Nephron (organoid): ENCODE measurements at regions not wholly inside any gene's neighbourhood (a gene's known extent, or its start where the extent isn't known, plus 50 kb on each side); places are given as distances from the start of the nearest gene placed in this dataset.

Source experiments
- H3K27ac Mint-ChIP-seq, 3 experiments: 2 replicates each; pipeline ENCODE4 v1.8.0; 2020; ENCODE audit warnings: mixed read lengths in 3 of 3, mild to moderate bottlenecking in 2 of 3, moderate library complexity in 1 of 3
- H3K27me3 Mint-ChIP-seq: 2 replicates; pipeline ENCODE4 v1.8.0; 2021; ENCODE audit warnings: low read depth, mild to moderate bottlenecking, moderate library complexity, mixed read lengths
- H3K36me3 Mint-ChIP-seq: 2 replicates; pipeline ENCODE4 v1.8.0; 2020; ENCODE audit warnings: low read depth, mixed read lengths
- H3K4me1 Mint-ChIP-seq: 2 replicates; pipeline ENCODE4 v1.8.0; 2020; ENCODE audit warnings: mixed read lengths
- H3K4me3 Mint-ChIP-seq, 3 experiments: 2 replicates each; pipeline ENCODE4 v1.8.0; 2020; ENCODE audit warnings: mild to moderate bottlenecking in 3 of 3, mixed read lengths in 3 of 3, moderate library complexity in 2 of 3
- H3K9me3 Mint-ChIP-seq: 2 replicates; pipeline ENCODE4 v1.8.0; 2020; ENCODE audit warnings: mixed read lengths
- TF ChIP-seq, protein P1 (sequence below), 3 experiments: fragments of 200-600 bp; sonication (generic); IDR thresholded peaks; one replicate each; pipeline ENCODE4 v1.5.0; 2021; ENCODE audit warnings: antibody characterized with exemption in 3 of 3; ENCODE audit not compliant: unreplicated experiment in 3 of 3

- Mint-ChIP-seq H3K27me3 (peaks cover 84% of the 10 kb centered on the region), H3K27ac (no peak overlapping the region), H3K9me3 (no peaks in the 10 kb centered on the region), H3K4me3 (no peak overlapping the region), H3K4me1 (no peaks in the 10 kb centered on the region), H3K36me3 (no peaks in the 10 kb centered on the region)
- TF ChIP-seq, protein P1, sequence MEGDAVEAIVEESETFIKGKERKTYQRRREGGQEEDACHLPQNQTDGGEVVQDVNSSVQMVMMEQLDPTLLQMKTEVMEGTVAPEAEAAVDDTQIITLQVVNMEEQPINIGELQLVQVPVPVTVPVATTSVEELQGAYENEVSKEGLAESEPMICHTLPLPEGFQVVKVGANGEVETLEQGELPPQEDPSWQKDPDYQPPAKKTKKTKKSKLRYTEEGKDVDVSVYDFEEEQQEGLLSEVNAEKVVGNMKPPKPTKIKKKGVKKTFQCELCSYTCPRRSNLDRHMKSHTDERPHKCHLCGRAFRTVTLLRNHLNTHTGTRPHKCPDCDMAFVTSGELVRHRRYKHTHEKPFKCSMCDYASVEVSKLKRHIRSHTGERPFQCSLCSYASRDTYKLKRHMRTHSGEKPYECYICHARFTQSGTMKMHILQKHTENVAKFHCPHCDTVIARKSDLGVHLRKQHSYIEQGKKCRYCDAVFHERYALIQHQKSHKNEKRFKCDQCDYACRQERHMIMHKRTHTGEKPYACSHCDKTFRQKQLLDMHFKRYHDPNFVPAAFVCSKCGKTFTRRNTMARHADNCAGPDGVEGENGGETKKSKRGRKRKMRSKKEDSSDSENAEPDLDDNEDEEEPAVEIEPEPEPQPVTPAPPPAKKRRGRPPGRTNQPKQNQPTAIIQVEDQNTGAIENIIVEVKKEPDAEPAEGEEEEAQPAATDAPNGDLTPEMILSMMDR (IDR thresholded peaks at IDR 0.05; ENCODE audit: unreplicated experiment in 3 of 3) = no peak
Measured at GRCh38 chr17:34511931-34512330, 67.5 kb upstream of the TMEM132E start.

DNA sequence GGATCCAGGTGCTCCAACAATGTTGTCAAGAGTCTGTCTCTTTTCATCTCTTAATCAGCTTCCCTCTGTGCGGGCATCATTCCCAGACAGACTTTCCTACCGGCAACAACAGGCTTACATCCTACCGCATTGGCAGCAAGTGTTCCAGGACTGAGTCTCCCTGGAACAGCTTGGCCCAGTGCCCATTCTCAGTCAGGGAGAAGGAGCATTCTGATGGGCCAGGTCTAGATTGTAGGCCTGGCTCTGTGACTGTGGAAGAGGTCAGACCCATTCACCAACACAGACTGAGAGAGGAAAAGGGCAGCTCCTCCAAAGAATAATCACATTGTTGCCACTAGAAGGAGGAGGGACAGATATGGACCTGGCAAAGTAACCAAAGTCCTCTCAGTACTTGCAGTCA is 68.1 kb upstream of the TMEM132E start:
- H3K27me3 Mint-ChIP-seq = peaks cover 85% of the 10 kb centered on the region
- no peaks in the 10 kb centered on the region for H3K9me3 Mint-ChIP-seq
- TF ChIP-seq, protein P1 (IDR thresholded peaks at IDR 0.05; ENCODE audit: unreplicated experiment in 3 of 3) = no peak
- no peak overlapping the region for H3K27ac Mint-ChIP-seq
- no peaks in the 10 kb centered on the region for H3K4me1 Mint-ChIP-seq
- H3K36me3 Mint-ChIP-seq = no peaks in the 10 kb centered on the region
- H3K4me3 Mint-ChIP-seq = no peak overlapping the region

DNA sequence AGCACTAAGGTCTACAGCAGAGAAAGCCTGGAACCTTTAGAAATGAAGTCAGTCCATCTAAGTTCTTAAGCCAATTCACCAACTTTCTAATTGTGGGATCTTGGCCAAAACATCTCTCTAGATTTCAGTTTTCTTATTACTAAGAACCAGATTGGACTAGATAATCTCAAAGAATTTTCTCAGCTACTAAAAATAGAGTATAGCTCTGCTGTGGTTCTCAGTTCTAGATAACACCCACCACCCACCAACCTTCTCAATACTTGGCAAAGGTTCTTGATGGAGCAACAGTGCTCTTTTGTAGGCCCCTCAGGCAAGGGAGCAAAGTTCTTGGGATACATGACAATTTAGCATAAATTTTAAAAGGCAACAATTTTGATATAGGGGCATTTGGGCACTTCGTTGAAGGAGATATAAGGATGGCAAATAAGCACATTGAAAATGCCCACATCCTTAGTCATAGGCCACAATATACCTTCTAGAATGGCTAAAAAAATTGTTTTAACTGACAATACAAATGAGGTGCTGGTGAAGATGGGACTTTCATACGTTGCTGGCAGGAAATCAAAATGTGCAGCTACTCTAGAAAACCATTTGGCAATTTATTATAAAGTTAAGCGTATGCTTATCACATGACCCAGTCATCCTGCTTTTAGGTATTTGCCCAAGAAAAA is 74.4 kb upstream of the TMEM132E start:
- Mint-ChIP-seq H3K27ac (no peak overlapping the region), H3K9me3 (no peaks in the 10 kb centered on the region)
- TF ChIP-seq, protein P1 (IDR thresholded peaks at IDR 0.05; ENCODE audit: unreplicated experiment in 3 of 3) = no peak

GRCh38 chr17:34503528-34504195 is 75.7 kb upstream of the TMEM132E start:
- Mint-ChIP-seq H3K27me3 (peaks cover 45% of the 10 kb centered on the region), H3K4me3 (no peak overlapping the region), H3K9me3 (no peaks in the 10 kb centered on the region), H3K27ac (no peak overlapping the region), H3K36me3 (no peaks in the 10 kb centered on the region), H3K4me1 (no peaks in the 10 kb centered on the region)
- TF ChIP-seq, protein P1 (IDR thresholded peaks at IDR 0.05; ENCODE audit: unreplicated experiment in 3 of 3) = no peak

More for the DNA sequence above, 74.4 kb upstream of the TMEM132E start:
- no peaks in the 10 kb centered on the region for H3K4me1 Mint-ChIP-seq
- H3K27me3 Mint-ChIP-seq = peaks cover 55% of the 10 kb centered on the region
- no peaks in the 10 kb centered on the region for H3K36me3 Mint-ChIP-seq
- no peak overlapping the region for H3K4me3 Mint-ChIP-seq

DNA sequence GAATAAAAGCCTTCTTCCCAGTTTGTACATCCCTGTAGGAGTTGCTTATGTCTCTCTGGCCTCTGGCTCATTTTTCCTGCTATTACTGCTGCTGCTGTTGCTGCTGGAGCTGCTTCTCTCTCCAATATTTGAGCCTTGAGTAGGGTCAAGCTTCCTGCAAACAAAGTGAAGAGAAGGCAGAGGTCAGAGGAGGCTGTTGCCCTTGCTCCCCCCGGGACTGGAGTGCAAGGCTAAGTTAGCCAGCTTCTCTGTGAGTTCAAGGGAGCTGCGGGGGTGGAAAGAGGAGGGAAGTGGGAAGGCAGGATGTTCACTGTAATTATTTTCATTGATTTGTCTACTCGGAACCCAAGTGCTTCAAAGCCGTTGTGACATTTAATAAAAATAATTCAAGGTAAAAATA is 77.0 kb upstream of the TMEM132E start:
- Mint-ChIP-seq H3K27ac (no peak overlapping the region), H3K36me3 (no peaks in the 10 kb centered on the region), H3K4me3 (no peak overlapping the region), H3K4me1 (no peaks in the 10 kb centered on the region), H3K27me3 (peaks cover 37% of the 10 kb centered on the region), H3K9me3 (no peaks in the 10 kb centered on the region)
- TF ChIP-seq, protein P1 (IDR thresholded peaks at IDR 0.05; ENCODE audit: unreplicated experiment in 3 of 3) = no peak

DNA sequence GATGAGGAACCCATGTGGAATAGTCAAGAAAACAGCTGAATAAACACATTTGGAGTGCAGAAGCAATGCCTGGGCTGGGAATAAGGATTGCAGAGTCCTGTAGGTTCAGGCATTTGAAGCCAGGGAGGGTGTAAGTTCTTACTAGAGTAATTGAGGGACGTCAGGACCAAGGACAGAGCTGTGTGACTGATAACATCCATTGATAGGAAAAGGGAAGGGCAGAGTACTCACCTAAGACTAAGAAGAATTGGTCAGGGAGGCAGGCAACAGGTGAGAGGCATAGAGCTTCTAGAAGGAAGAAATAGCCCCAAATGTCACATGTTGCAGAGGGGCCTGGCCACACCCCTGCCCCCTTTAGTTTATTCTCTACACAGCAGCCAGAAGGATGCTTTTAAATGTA is 79.8 kb upstream of the TMEM132E start:
- Mint-ChIP-seq H3K36me3 (no peaks in the 10 kb centered on the region), H3K9me3 (no peaks in the 10 kb centered on the region), H3K4me1 (no peaks in the 10 kb centered on the region), H3K27me3 (peaks cover 30% of the 10 kb centered on the region), H3K27ac (no peak overlapping the region), H3K4me3 (no peak overlapping the region)
- TF ChIP-seq, protein P1 (IDR thresholded peaks at IDR 0.05; ENCODE audit: unreplicated experiment in 3 of 3) = no peak
